K562 (cell line): ENCODE measurements at regions not wholly inside any gene's neighbourhood (a gene's known extent, or its start where the extent isn't known, plus 50 kb on each side); places are given as distances from the start of the nearest gene placed in this dataset.

Experiments used
- ATAC-seq: fragments of 200-7000 bp; cut with Tn5 transposase; 3 replicates; pipeline ENCODE4 v1.9.1; 2020; ENCODE audit warnings: moderate library complexity
- BruUV-seq: library from RNA; stranded (reverse); fragments of 400-500 nt; replicated peaks from 2 replicates; lab custom pipeline; 2021; lab: Mats Ljungman, UMichigan
- CTCF ChIA-PET: fragments of 300-600 bp; formaldehyde crosslinking; extraction: SDS; loops from one replicate; lab custom pipeline; 2021; ENCODE audit warnings: low intra/inter-chr PET ratio; lab: Yijun Ruan, JAX
- POLR2A ChIA-PET: fragments of 300-600, 350-650 bp; sonication (Branson Sonifier 250); formaldehyde crosslinking; extraction: SDS; loops from one replicate; lab custom pipeline; 2021; ENCODE audit warnings: antibody characterized with exemption, inconsistent platforms; lab: Yijun Ruan, JAX
- DNase-seq, 4 experiments: peaks; one replicate each; pipeline versions ENCODE4 v3.0.0 to v3.0.0-alpha.2; 2011 to 2018; ENCODE audit warnings: low spot score in 3 of 4, mixed read lengths in 3 of 4; ENCODE audit errors: extremely low read depth in 1 of 4
- FAIRE-seq: peaks from 2 replicates; lab custom pipeline; 2011; peaks lifted over from hg19 to GRCh38; lab: Jason Lieb, UNC
- H2AFZ ChIP-seq: 2 replicates; pipeline ENCODE4 v1.6.0; 2011; ENCODE audit warnings: low read depth, low read length, control low read depth, inconsistent platforms
- H3K27ac ChIP-seq: fragments of 200-600 bp; 3 replicates; pipeline ENCODE4 v1.8.0; 2011; ENCODE audit warnings: low read depth, mild to moderate bottlenecking, control low read depth, inconsistent platforms, low read length, moderate library complexity, mixed read lengths; ENCODE audit errors: extremely low read depth
- H3K27me3 ChIP-seq, 2 experiments: fragments of 300-600 bp in 1 of 2; 2 replicates in 1 of 2; 3 replicates in 1 of 2; pipeline versions ENCODE4 v1.6.0 to v1.8.0; 2011; ENCODE audit warnings: inconsistent platforms in 2 of 2, low read length in 2 of 2, mild to moderate bottlenecking in 1 of 2, mixed read lengths in 1 of 2, moderate library complexity in 1 of 2; ENCODE audit not compliant: control insufficient read depth in 2 of 2, insufficient read depth in 2 of 2
- H3K36me3 ChIP-seq: fragments of 300-600 bp; 3 replicates; pipeline ENCODE4 v1.8.0; 2011; ENCODE audit warnings: mild to moderate bottlenecking, low read length, inconsistent platforms; ENCODE audit not compliant: control insufficient read depth, insufficient read depth
- H3K4me1 ChIP-seq, 2 experiments: fragments of 200-600 bp in 1 of 2; replicated peaks in 1 of 2; 2 replicates in 1 of 2; 3 replicates in 1 of 2; pipeline versions ENCODE4 v1.5.1 to v1.8.0; 2011; ENCODE audit warnings: inconsistent platforms in 2 of 2, low read length in 2 of 2, mild to moderate bottlenecking in 1 of 2, mixed read lengths in 1 of 2, moderate library complexity in 1 of 2; ENCODE audit not compliant: control insufficient read depth in 2 of 2, insufficient read depth in 2 of 2
- H3K4me2 ChIP-seq: 2 replicates; pipeline ENCODE4 v1.6.1; 2011; ENCODE audit warnings: low read length, control low read depth, inconsistent platforms, mixed read lengths; ENCODE audit not compliant: insufficient read depth
- H3K4me3 ChIP-seq: fragments of 200-600 bp; sonication (generic), shearing (Covaris generic); 2 replicates; pipeline ENCODE4 v1.5.1; 2016; ENCODE audit warnings: control low read depth, inconsistent platforms
- H3K79me2 ChIP-seq: fragments of 200-600 bp; 3 replicates; pipeline ENCODE4 v1.8.0; 2011; ENCODE audit warnings: low read length, inconsistent platforms; ENCODE audit not compliant: control insufficient read depth, insufficient read depth
- H3K9ac ChIP-seq, 2 experiments: 2 replicates each; pipeline versions ENCODE4 v1.6.0 to v1.6.1; 2011; ENCODE audit warnings: low read depth in 2 of 2, low read length in 2 of 2, control low read depth in 1 of 2, inconsistent platforms in 1 of 2, mild to moderate bottlenecking in 1 of 2, mixed read lengths in 1 of 2; ENCODE audit not compliant: insufficient read depth in 1 of 2
- H3K9me1 ChIP-seq: one replicate; pipeline ENCODE4 v1.6.0; 2011; ENCODE audit warnings: inconsistent platforms, mild to moderate bottlenecking, low read length, moderate library complexity; ENCODE audit not compliant: control insufficient read depth, insufficient read depth
- H3K9me3 ChIP-seq: replicated peaks from 2 replicates; pipeline ENCODE4 v1.5.1; 2011; ENCODE audit warnings: low read depth, low read length, inconsistent platforms; ENCODE audit not compliant: control insufficient read depth, insufficient read depth
- H4K20me1 ChIP-seq: replicated peaks from 2 replicates; pipeline ENCODE4 v1.6.1; 2011; ENCODE audit warnings: low read length, inconsistent platforms, mixed read lengths; ENCODE audit not compliant: control insufficient read depth, insufficient read depth
- RAD51 ChIP-seq: fragments of 450-650 bp; IDR thresholded peaks from 2 replicates; pipeline ENCODE4 v1.7.1; 2016; ENCODE audit warnings: low read depth, mild to moderate bottlenecking, borderline replicate concordance
- ZZZ3 ChIP-seq: fragments of 450-650 bp; IDR thresholded peaks from 2 replicates; pipeline ENCODE4 v1.6.1; 2016; ENCODE audit warnings: antibody characterized with exemption, mild to moderate bottlenecking, moderate library complexity
- WGBS: fragments of 100-300 bp; shearing (Covaris generic); methylation state at CpG from one replicate; pipeline ENCODE4 v1.1.6; 2016; ENCODE audit warnings: low coverage, mixed read lengths; ENCODE audit not compliant: insufficient coverage; ENCODE audit errors: missing lambda C conversion rate; 5-methylcytosine and 5-hydroxymethylcytosine counted together
- in situ Hi-C: fragments of 300-500 bp; cut with MboI; formaldehyde crosslinking; loops from 4 replicates; pipeline ENCODE4 v1.15.0; 2018; ENCODE audit warnings: inconsistent platforms, mixed read lengths
- intact Hi-C: fragments of 100-400 bp; cut with micrococcal nuclease; formaldehyde crosslinking; loops from 2 replicates; pipeline ENCODE4 v1.14.2; 2022
- TF ChIP-seq, protein P1 (sequence below): sonication (generic); formaldehyde crosslinking; IDR thresholded peaks from 2 replicates; pipeline ENCODE4 v1.9.0; 2022; ENCODE audit warnings: mild to moderate bottlenecking, missing genetic modification reagents
- TF ChIP-seq, protein P2 (sequence below): sonication (generic); formaldehyde crosslinking; IDR thresholded peaks from 2 replicates; pipeline ENCODE4 v1.5.0; 2020; ENCODE audit warnings: missing genetic modification reagents

DNA sequence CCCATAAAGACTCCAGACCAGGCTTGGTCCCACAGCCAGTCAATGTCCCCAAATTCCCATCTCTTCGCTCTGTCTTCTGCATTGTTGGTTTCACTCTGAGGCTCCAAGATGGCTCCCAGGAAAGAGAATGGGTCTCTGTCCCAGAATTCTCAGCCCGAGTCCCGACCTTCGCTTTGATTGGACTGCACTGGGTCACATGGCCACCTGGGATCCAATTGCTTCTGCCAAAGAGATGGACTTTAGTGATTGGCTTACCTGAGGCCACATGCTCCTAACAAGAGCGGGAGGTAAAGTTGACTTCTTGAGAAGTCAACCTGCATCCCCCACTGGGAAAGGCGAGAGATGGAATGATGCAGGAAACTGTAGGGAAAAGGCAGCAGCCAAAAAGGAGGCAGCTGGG, 104.7 kb upstream of the PMEPA1 start:
- Histone ChIP-seq H3K79me2 (no peaks in the 10 kb centered on the region), H3K4me3 (no peak overlapping the region), H3K36me3 (no peaks in the 10 kb centered on the region), H3K9me3 (no peaks in the 10 kb centered on the region), H3K9me1 (no peaks in the 10 kb centered on the region), H3K27ac (no peak overlapping the region), H3K4me2 (no peak overlapping the region), H3K4me1 (no peaks in the 10 kb centered on the region), H3K27me3 (peaks cover 2 to 35% of the 10 kb centered on the region in 2 experiments; a peak in 3 of 5 replicates), H3K9ac (no peak overlapping the region), H2AFZ (no peak overlapping the region), H4K20me1 (no peaks in the 10 kb centered on the region)
- FAIRE-seq (no peak), DNase-seq (no peak), ATAC-seq (no peak)
- CTCF ChIA-PET = no interaction called here
- intact Hi-C loops (no loop called here), in situ Hi-C loops (no loop called here)
- TF ChIP-seq, protein P1, sequence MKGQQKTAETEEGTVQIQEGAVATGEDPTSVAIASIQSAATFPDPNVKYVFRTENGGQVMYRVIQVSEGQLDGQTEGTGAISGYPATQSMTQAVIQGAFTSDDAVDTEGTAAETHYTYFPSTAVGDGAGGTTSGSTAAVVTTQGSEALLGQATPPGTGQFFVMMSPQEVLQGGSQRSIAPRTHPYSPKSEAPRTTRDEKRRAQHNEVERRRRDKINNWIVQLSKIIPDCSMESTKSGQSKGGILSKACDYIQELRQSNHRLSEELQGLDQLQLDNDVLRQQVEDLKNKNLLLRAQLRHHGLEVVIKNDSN = peak; percentile 17; the same call in 1 of the 2 replicates
- TF ChIP-seq ZZZ3 = no peak
- TF ChIP-seq RAD51 = peak; percentile 47
- TF ChIP-seq, protein P2, sequence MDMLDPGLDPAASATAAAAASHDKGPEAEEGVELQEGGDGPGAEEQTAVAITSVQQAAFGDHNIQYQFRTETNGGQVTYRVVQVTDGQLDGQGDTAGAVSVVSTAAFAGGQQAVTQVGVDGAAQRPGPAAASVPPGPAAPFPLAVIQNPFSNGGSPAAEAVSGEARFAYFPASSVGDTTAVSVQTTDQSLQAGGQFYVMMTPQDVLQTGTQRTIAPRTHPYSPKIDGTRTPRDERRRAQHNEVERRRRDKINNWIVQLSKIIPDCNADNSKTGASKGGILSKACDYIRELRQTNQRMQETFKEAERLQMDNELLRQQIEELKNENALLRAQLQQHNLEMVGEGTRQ = peak; percentile 75
- WGBS = 1% methylated on average over 6 of the region's 6 CpGs
- POLR2A ChIA-PET = no interaction called here
- BruUV-seq = no TSS peak
